HEK293 (cell line): ENCODE measurements at regions not wholly inside any gene's neighbourhood (a gene's known extent, or its start where the extent isn't known, plus 50 kb on each side); places are given as distances from the start of the nearest gene placed in this dataset.
A peak's percentile ranks its signal among the peaks of the same experiment; 100 is the strongest.

Experiments used
- CTCF ChIA-PET: fragments of 350-600 bp; formaldehyde crosslinking; extraction: SDS; loops from one replicate; lab custom pipeline; 2021; ENCODE audit warnings: antibody characterized with exemption; lab: Yijun Ruan, JAX
- POLR2A ChIA-PET: fragments of 300-600 bp; formaldehyde crosslinking; extraction: SDS; loops from one replicate; lab custom pipeline; 2020; ENCODE audit warnings: antibody characterized with exemption, inconsistent platforms; lab: Yijun Ruan, JAX
- H3K27ac ChIP-seq: fragments of 200-500 bp; sonication (Bioruptor generic); 2 replicates; pipeline ENCODE4 v1.5.1; 2014; ENCODE audit warnings: low read depth, low read length, control low read depth, inconsistent platforms; ENCODE audit errors: extremely low read depth
- H3K36me3 ChIP-seq, 2 experiments: fragments of 200-500 bp in 1 of 2; sonication (Bioruptor generic) in 1 of 2; 1 replicate in 1 of 2; 2 replicates in 1 of 2; pipeline ENCODE4 v1.5.1; 2014 to 2017; ENCODE audit warnings: inconsistent platforms in 2 of 2, low read length in 2 of 2; ENCODE audit not compliant: control insufficient read depth in 2 of 2, insufficient read depth in 1 of 2
- H3K4me1 ChIP-seq: fragments of 200-500 bp; sonication (Bioruptor generic); 2 replicates; pipeline ENCODE4 v1.5.1; 2014; ENCODE audit warnings: mild to moderate bottlenecking, low read length, inconsistent platforms; ENCODE audit not compliant: control insufficient read depth, insufficient read depth
- H3K4me3 ChIP-seq: 2 replicates; pipeline ENCODE4 v1.5.1; 2011; ENCODE audit warnings: low read depth, mild to moderate bottlenecking, control low read depth, low read length, moderate library complexity
- H3K9me3 ChIP-seq: fragments of 200-500 bp; sonication (Bioruptor generic); 2 replicates; pipeline ENCODE4 v1.5.1; 2014; ENCODE audit warnings: low read depth, low read length, inconsistent platforms; ENCODE audit not compliant: control insufficient read depth, insufficient read depth
- BCL11B ChIP-seq: fragments of 450-650 bp; formaldehyde crosslinking; IDR thresholded peaks from 2 replicates; pipeline ENCODE4 v1.5.1; 2016; ENCODE audit warnings: low read depth, missing biosample characterization, missing genetic modification characterization
- KLF9 ChIP-seq: fragments of 450-650 bp; formaldehyde crosslinking; IDR thresholded peaks from 2 replicates; pipeline ENCODE4 v1.5.1; 2016; ENCODE audit warnings: missing biosample characterization, missing genetic modification characterization, low read depth
- ZIC2 ChIP-seq: fragments of 450-650 bp; formaldehyde crosslinking; IDR thresholded peaks from 2 replicates; pipeline ENCODE4 v1.5.1; 2016; ENCODE audit warnings: missing biosample characterization, missing genetic modification characterization
- ZNF133 ChIP-seq: fragments of 450-650 bp; formaldehyde crosslinking; IDR thresholded peaks from 2 replicates; pipeline ENCODE4 v1.5.1; 2016; ENCODE audit warnings: missing biosample characterization, missing genetic modification characterization
- ZNF157 ChIP-seq: fragments of 450-650 bp; formaldehyde crosslinking; IDR thresholded peaks from 2 replicates; pipeline ENCODE4 v1.5.1; 2016; ENCODE audit warnings: missing biosample characterization, missing genetic modification characterization
- ZNF311 ChIP-seq: fragments of 450-650 bp; formaldehyde crosslinking; IDR thresholded peaks from 2 replicates; pipeline ENCODE4 v1.5.1; 2017; ENCODE audit warnings: missing biosample characterization, missing genetic modification characterization, borderline replicate concordance
- ZNF530 ChIP-seq: fragments of 450-650 bp; formaldehyde crosslinking; IDR thresholded peaks from 2 replicates; pipeline ENCODE4 v1.5.1; 2016; ENCODE audit warnings: low read depth, missing biosample characterization, missing genetic modification characterization
- ZNF548 ChIP-seq: fragments of 450-650 bp; formaldehyde crosslinking; IDR thresholded peaks from 2 replicates; pipeline ENCODE4 v1.5.1; 2016; ENCODE audit warnings: missing biosample characterization, missing genetic modification characterization
- ZNF600 ChIP-seq: fragments of 450-650 bp; formaldehyde crosslinking; IDR thresholded peaks from 2 replicates; pipeline ENCODE4 v1.5.1; 2016; ENCODE audit warnings: missing biosample characterization, missing genetic modification characterization
- ZNF670 ChIP-seq: fragments of 450-650 bp; formaldehyde crosslinking; IDR thresholded peaks from 2 replicates; pipeline ENCODE4 v1.5.1; 2016; ENCODE audit warnings: missing biosample characterization, missing genetic modification characterization, low read depth
- ZSCAN23 ChIP-seq: fragments of 450-650 bp; formaldehyde crosslinking; IDR thresholded peaks from 2 replicates; pipeline ENCODE4 v1.5.1; 2016; ENCODE audit warnings: missing biosample characterization, missing genetic modification characterization
- TF ChIP-seq, protein P1 (sequence below): fragments of 450-650 bp; formaldehyde crosslinking; IDR thresholded peaks from 2 replicates; pipeline ENCODE4 v1.5.1; 2016; ENCODE audit warnings: missing biosample characterization, missing genetic modification characterization
- TF ChIP-seq, protein P2 (sequence below): fragments of 450-650 bp; formaldehyde crosslinking; IDR thresholded peaks from 2 replicates; pipeline ENCODE4 v1.5.1; 2016; ENCODE audit warnings: missing biosample characterization, missing genetic modification characterization, borderline replicate concordance
- TF ChIP-seq, protein P3 (sequence below): fragments of 450-650 bp; formaldehyde crosslinking; IDR thresholded peaks from 2 replicates; pipeline ENCODE4 v1.5.1; 2017; ENCODE audit warnings: missing biosample characterization, missing genetic modification characterization

DNA sequence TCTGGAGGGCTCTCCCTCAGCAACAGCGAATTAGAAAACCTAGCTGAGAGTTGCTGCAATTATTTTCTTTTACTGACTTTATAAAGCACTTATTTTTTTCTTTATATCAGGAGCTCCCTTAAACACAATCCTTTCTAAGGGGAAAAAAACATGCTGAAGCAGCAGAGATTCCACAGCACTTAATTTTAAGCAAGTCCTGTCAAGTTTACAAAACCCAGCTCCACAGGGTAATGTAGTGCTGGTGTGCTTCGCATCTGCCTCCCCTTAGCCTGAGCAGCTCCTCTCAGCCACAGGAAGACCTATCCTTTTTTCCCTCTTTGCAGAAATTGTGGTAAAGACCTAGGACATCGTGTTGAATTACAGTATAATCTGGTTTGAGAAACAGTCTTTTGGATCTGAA is 208.1 kb upstream of the SYNDIG1 start (continued):
- TF ChIP-seq, protein P1, sequence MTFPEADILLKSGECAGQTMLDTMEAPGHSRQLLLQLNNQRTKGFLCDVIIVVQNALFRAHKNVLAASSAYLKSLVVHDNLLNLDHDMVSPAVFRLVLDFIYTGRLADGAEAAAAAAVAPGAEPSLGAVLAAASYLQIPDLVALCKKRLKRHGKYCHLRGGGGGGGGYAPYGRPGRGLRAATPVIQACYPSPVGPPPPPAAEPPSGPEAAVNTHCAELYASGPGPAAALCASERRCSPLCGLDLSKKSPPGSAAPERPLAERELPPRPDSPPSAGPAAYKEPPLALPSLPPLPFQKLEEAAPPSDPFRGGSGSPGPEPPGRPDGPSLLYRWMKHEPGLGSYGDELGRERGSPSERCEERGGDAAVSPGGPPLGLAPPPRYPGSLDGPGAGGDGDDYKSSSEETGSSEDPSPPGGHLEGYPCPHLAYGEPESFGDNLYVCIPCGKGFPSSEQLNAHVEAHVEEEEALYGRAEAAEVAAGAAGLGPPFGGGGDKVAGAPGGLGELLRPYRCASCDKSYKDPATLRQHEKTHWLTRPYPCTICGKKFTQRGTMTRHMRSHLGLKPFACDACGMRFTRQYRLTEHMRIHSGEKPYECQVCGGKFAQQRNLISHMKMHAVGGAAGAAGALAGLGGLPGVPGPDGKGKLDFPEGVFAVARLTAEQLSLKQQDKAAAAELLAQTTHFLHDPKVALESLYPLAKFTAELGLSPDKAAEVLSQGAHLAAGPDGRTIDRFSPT (tag by site-specific recombination), result no peak

DNA sequence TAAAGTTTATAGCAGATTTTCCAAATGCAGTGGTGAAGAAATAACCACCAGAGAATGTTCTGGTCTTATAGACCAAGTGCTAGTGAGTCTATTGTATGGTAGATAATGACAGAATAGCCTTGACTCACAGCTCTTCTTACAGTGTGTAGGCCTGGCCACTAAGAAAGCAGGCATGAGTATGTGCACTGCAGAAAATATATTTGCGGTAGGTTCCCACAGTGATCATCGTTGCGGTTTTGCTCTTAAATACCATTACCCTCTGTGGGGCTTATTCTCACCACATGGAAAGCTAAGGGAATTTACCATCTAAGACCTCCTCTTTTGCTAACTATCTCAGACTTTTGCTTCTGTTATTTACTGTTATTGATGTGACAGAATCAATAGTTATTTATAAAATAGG is 212.3 kb upstream of the SYNDIG1 start:
- TF ChIP-seq ZNF600 (no peak), ZNF157 (tag by site-specific recombination) (no peak), ZNF530 (tag by site-specific recombination) (no peak), ZNF133 (tag by site-specific recombination) (no peak), KLF9 (tag by site-specific recombination) (no peak), ZNF670 (no peak), ZNF548 (tag by site-specific recombination) (no peak), BCL11B (tag by site-specific recombination) (no peak)
- TF ChIP-seq, protein P2, sequence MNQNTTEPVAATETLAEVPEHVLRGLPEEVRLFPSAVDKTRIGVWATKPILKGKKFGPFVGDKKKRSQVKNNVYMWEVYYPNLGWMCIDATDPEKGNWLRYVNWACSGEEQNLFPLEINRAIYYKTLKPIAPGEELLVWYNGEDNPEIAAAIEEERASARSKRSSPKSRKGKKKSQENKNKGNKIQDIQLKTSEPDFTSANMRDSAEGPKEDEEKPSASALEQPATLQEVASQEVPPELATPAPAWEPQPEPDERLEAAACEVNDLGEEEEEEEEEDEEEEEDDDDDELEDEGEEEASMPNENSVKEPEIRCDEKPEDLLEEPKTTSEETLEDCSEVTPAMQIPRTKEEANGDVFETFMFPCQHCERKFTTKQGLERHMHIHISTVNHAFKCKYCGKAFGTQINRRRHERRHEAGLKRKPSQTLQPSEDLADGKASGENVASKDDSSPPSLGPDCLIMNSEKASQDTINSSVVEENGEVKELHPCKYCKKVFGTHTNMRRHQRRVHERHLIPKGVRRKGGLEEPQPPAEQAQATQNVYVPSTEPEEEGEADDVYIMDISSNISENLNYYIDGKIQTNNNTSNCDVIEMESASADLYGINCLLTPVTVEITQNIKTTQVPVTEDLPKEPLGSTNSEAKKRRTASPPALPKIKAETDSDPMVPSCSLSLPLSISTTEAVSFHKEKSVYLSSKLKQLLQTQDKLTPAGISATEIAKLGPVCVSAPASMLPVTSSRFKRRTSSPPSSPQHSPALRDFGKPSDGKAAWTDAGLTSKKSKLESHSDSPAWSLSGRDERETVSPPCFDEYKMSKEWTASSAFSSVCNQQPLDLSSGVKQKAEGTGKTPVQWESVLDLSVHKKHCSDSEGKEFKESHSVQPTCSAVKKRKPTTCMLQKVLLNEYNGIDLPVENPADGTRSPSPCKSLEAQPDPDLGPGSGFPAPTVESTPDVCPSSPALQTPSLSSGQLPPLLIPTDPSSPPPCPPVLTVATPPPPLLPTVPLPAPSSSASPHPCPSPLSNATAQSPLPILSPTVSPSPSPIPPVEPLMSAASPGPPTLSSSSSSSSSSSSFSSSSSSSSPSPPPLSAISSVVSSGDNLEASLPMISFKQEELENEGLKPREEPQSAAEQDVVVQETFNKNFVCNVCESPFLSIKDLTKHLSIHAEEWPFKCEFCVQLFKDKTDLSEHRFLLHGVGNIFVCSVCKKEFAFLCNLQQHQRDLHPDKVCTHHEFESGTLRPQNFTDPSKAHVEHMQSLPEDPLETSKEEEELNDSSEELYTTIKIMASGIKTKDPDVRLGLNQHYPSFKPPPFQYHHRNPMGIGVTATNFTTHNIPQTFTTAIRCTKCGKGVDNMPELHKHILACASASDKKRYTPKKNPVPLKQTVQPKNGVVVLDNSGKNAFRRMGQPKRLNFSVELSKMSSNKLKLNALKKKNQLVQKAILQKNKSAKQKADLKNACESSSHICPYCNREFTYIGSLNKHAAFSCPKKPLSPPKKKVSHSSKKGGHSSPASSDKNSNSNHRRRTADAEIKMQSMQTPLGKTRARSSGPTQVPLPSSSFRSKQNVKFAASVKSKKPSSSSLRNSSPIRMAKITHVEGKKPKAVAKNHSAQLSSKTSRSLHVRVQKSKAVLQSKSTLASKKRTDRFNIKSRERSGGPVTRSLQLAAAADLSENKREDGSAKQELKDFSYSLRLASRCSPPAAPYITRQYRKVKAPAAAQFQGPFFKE, result no peak
- TF ChIP-seq, all 188 proteins: peak for 0
- POLR2A ChIA-PET, result no interaction called here
- CTCF ChIA-PET, result interaction anchor here (0.7 kb wide), 2 partner anchors 10 to 286 kb away, joined by 3 read pairs; no protein-coding TSS in a partner anchor

DNA sequence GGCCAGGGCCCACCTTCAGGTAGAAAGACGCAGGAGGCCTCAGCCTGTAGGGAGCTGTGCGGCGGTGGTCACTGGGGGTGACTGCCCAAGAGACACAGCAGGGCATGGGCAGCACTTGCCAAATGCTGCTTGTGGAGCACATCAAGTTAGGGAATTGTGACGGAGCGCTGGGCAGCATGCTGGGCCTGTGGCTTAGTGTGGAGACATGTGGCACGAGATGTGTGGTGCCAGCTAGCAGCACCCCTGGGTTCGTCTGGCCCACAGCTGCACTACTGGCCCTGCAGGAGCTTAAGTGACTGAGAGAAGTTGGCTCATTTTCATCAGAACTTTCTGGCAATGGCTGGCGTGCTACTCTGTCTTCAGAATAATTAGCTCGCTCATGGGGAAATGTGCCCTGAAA is 213.1 kb upstream of the SYNDIG1 start:
- CTCF ChIA-PET, result no interaction called here
- H3K4me1 ChIP-seq, result no peaks in the 10 kb centered on the region
- H3K9me3 ChIP-seq, result no peaks in the 10 kb centered on the region
- POLR2A ChIA-PET, result no interaction called here
- H3K4me3 ChIP-seq, result no peak overlapping the region
- H3K27ac ChIP-seq, result no peak overlapping the region
- no peaks in the 10 kb centered on the region for H3K36me3 ChIP-seq
- TF ChIP-seq ZSCAN23 (tag by site-specific recombination), result no peak
- peak; percentile 29; the same call in 1 of the 2 replicates for TF ChIP-seq ZIC2 (tag by site-specific recombination)
- TF ChIP-seq, protein P3, sequence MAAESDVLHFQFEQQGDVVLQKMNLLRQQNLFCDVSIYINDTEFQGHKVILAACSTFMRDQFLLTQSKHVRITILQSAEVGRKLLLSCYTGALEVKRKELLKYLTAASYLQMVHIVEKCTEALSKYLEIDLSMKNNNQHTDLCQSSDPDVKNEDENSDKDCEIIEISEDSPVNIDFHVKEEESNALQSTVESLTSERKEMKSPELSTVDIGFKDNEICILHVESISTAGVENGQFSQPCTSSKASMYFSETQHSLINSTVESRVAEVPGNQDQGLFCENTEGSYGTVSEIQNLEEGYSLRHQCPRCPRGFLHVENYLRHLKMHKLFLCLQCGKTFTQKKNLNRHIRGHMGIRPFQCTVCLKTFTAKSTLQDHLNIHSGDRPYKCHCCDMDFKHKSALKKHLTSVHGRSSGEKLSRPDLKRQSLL, result no peak
- TF ChIP-seq ZNF311 (tag by site-specific recombination), result no peak

More for the DNA sequence above, 212.3 kb upstream of the SYNDIG1 start:
- Histone ChIP-seq H3K4me3 (no peak overlapping the region), H3K27ac (no peak overlapping the region), H3K4me1 (no peaks in the 10 kb centered on the region), H3K9me3 (no peaks in the 10 kb centered on the region), H3K36me3 (no peaks in the 10 kb centered on the region)
